Upper lobe of right lung (tissue), 1 donor: ENCODE measurements at regions not wholly inside any gene's neighbourhood (a gene's known extent, or its start where the extent isn't known, plus 50 kb on each side); places are given as distances from the start of the nearest gene placed in this dataset.

ENCODE experiments used
- ATAC-seq: fragments of 200-7000 bp; cut with Tn5 transposase; one replicate; pipeline ENCODE4 v1.9.1; 2020; ENCODE audit warnings: mild to moderate bottlenecking, moderate library complexity
- DNase-seq: peaks from one replicate; pipeline ENCODE4 v3.0.0-alpha.2; 2020
- H3K27ac ChIP-seq: fragments of 200-600 bp; one replicate; pipeline ENCODE4 v1.8.0; 2022
- H3K27me3 ChIP-seq: fragments of 200-600 bp; one replicate; pipeline ENCODE4 v1.8.0; 2022; ENCODE audit warnings: mild to moderate bottlenecking
- H3K36me3 ChIP-seq: fragments of 200-600 bp; one replicate; pipeline ENCODE4 v1.8.0; 2022
- H3K4me1 ChIP-seq: fragments of 200-600 bp; one replicate; pipeline ENCODE4 v1.8.0; 2022
- H3K4me3 ChIP-seq: fragments of 200-600 bp; one replicate; pipeline ENCODE4 v1.8.0; 2022; ENCODE audit warnings: mild to moderate bottlenecking
- H3K9me3 ChIP-seq: fragments of 200-600 bp; one replicate; pipeline ENCODE4 v1.8.0; 2022
- intact Hi-C: fragments of 100-400 bp; cut with DNase I; formaldehyde crosslinking; loops from one replicate; pipeline ENCODE4 v1.11.0; 2022
- TF ChIP-seq, protein P1 (sequence below): fragments of 200-600 bp; IDR thresholded peaks from one replicate; pipeline ENCODE4 v1.8.0; 2022; ENCODE audit warnings: antibody characterized with exemption
- donor health status: DM: no; HTN: yes; CAD: no; lungs with severe emphysema.

DNA sequence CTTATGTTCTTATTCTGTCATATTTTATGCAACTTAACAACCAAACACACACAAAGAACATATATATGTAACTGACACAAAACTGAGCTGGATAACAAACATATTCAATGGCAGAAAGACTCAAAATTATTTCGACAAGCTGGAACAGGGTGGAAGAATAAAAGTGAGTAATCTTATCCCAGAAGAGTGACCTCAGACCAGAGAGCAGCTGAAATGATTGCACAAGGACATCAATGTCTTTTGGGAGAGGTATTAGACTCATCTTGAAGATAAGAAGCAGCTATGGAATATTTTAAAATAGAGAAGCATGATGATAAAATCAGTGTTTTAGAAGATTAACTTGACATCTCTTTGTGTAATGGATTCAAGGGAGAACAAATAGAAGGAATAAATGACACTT lies 191.6 kb upstream of the PRDM1 start:
- intact Hi-C loops, result no loop called here
- Histone ChIP-seq H3K4me3 (no peak overlapping the region), H3K4me1 (no peaks in the 10 kb centered on the region), H3K27me3 (no peaks in the 10 kb centered on the region), H3K27ac (no peak overlapping the region), H3K36me3 (no peaks in the 10 kb centered on the region), H3K9me3 (no peaks in the 10 kb centered on the region)
- no peak for DNase-seq
- no peak for ATAC-seq
- TF ChIP-seq, protein P1, sequence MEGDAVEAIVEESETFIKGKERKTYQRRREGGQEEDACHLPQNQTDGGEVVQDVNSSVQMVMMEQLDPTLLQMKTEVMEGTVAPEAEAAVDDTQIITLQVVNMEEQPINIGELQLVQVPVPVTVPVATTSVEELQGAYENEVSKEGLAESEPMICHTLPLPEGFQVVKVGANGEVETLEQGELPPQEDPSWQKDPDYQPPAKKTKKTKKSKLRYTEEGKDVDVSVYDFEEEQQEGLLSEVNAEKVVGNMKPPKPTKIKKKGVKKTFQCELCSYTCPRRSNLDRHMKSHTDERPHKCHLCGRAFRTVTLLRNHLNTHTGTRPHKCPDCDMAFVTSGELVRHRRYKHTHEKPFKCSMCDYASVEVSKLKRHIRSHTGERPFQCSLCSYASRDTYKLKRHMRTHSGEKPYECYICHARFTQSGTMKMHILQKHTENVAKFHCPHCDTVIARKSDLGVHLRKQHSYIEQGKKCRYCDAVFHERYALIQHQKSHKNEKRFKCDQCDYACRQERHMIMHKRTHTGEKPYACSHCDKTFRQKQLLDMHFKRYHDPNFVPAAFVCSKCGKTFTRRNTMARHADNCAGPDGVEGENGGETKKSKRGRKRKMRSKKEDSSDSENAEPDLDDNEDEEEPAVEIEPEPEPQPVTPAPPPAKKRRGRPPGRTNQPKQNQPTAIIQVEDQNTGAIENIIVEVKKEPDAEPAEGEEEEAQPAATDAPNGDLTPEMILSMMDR, result no peak

DNA sequence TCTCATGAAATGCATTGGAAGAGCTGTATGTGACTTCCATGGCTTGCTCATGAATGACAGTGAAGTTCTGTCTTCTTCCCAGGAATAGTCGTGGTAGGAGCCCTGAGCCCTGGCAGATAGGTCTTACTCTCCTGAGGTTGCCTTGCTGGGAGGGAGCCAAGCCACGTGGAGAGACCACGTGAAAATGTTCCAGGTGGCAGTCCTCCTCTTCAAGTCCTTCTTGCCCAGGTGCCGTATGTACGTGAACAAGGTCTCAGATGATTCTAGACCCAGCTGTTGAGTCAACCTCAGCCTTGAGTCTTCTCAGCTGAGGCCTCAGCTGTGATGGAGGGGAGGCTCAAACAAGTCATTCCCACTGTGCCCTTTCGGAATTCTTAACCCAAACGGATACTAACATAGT lies 192.4 kb upstream of the PRDM1 start:
- no peak for ATAC-seq
- H3K27me3 ChIP-seq, result no peaks in the 10 kb centered on the region
- H3K4me1 ChIP-seq, result no peaks in the 10 kb centered on the region
- no peaks in the 10 kb centered on the region for H3K36me3 ChIP-seq
- TF ChIP-seq, protein P1, result no peak
- H3K27ac ChIP-seq, result no peak overlapping the region
- H3K9me3 ChIP-seq, result no peaks in the 10 kb centered on the region
- DNase-seq, result no peak
- intact Hi-C loops, result no loop called here
- H3K4me3 ChIP-seq, result no peak overlapping the region

DNA sequence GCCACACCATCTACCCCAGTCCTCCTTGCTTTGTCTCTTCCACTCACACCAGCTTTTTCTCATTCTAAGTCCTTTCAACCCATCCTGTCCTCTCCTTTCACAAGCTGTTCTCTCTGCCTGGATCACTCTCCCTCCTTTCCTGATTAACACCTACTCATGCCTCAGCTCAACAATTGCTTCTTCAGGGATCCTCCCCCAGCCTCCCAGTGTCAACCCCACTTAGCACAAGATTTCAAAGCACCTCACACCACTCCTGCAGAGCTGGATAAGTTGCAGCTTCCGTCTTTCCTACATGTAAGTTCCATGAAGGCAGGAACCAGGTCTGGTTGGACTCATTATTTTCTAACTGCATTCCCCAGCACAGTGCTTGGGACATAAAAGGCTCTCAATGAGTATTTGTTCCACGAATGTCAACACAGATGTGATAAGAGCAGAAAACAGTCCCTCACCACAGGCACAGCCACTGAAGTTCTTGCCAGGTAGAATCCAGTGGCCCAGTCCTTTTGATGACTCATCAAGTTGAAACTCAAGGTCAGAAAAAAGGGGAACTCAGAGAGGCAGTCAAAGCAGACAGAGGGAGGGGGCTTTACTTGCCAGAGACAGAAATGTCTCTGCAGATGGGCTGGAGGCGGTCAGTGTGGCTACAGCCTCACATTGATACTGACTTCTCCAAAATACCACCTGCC lies 193.4 kb upstream of the PRDM1 start:
- H3K27ac ChIP-seq, result no peak overlapping the region
- intact Hi-C loops, result no loop called here

DNA sequence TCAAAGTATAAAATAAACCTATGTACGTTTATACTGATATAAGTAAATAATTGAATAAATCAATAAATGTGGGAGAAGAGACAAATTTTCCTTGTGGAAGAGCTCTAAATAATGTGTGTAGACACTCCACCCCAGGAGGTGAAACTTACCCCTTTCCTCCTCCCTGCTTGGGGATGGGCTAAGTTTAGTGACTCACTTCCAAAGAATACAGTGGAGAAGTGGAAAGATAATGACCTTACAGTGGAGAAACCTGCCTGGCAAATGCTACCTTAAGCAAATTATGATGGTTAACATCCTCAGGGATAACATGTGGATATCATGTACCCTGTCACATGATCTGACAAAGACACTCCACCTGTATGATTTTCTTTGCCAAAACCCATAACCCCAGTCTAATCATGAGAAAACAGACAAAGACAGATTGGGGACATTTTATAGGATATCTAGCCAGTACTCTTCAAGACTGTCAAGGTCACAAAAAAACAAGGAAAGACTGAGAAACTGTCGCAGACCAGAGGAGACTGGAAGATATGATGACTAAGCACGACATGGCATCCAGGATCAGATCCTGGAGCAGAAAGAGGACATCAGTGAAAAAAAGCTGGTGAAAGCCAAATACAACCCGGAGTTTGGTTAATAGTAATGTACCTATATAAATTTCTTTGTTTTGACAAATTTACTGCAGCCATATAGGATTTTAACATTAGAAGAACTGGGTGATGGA lies 195.5 kb upstream of the PRDM1 start:
- Histone ChIP-seq H3K27me3 (no peaks in the 10 kb centered on the region), H3K27ac (no peak overlapping the region), H3K9me3 (no peaks in the 10 kb centered on the region), H3K36me3 (no peaks in the 10 kb centered on the region), H3K4me1 (no peaks in the 10 kb centered on the region), H3K4me3 (no peak overlapping the region)
- intact Hi-C loops, result no loop called here
- DNase-seq (no peak), ATAC-seq (no peak)
- TF ChIP-seq, protein P1, result no peak

More for the DNA sequence above, 193.4 kb upstream of the PRDM1 start:
- H3K4me1 ChIP-seq, result no peaks in the 10 kb centered on the region
- no peaks in the 10 kb centered on the region for H3K36me3 ChIP-seq
- no peaks in the 10 kb centered on the region for H3K27me3 ChIP-seq
- DNase-seq (no peak), ATAC-seq (peak; percentile 30)
- TF ChIP-seq, protein P1, result no peak
- no peaks in the 10 kb centered on the region for H3K9me3 ChIP-seq
- H3K4me3 ChIP-seq, result no peak overlapping the region

DNA sequence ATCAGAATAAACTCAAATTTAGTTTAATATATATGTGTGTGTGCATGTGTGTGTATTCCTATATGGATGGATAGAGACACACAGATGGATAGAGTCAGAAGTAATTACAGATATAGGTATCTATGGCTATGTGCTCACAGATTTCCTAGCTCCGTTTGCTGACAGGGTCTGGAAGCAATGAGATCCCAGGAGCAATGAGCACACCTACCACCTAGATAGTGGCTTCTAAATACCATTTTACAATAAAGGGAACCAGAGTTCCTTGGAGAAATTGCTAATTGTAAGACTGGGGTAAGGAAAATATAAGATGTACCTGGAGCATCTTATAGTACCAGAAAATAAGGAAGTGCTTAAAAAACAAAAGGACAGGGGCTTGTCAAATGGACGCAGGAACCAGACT lies 196.2 kb upstream of the PRDM1 start:
- no peak overlapping the region for H3K4me3 ChIP-seq
- ATAC-seq, result no peak
- no peaks in the 10 kb centered on the region for H3K36me3 ChIP-seq
- H3K27me3 ChIP-seq, result no peaks in the 10 kb centered on the region
- TF ChIP-seq, protein P1, result no peak
- H3K27ac ChIP-seq, result no peak overlapping the region
- intact Hi-C loops, result no loop called here
- H3K9me3 ChIP-seq, result no peaks in the 10 kb centered on the region
- no peak for DNase-seq
- H3K4me1 ChIP-seq, result no peaks in the 10 kb centered on the region
